AG04450 (cell line): ENCODE measurements at regions not wholly inside any gene's neighbourhood (a gene's known extent, or its start where the extent isn't known, plus 50 kb on each side); places are given as distances from the start of the nearest gene placed in this dataset.
A peak's percentile ranks its signal among the peaks of the same experiment; 100 is the strongest.

Experiments used
- CTCF ChIA-PET: fragments of 300-600, 350-600 bp; formaldehyde crosslinking; extraction: SDS; loops from one replicate; lab custom pipeline; 2022; ENCODE audit warnings: antibody characterized with exemption, inconsistent platforms; lab: Charles Lee
- POLR2A ChIA-PET: fragments of 350-600 bp; formaldehyde crosslinking; extraction: SDS; loops from one replicate; lab custom pipeline; 2021; ENCODE audit warnings: antibody characterized with exemption, inconsistent platforms; lab: Yijun Ruan, JAX
- DNase-seq: peaks from one replicate; pipeline ENCODE4 v3.0.0-alpha.2; 2011; ENCODE audit warnings: low read depth, low spot score
- H3K27ac ChIP-seq: one replicate; pipeline ENCODE4 v1.5.1; 2012; ENCODE audit warnings: low read depth, low read length, control low read depth
- H3K27me3 ChIP-seq: one replicate; pipeline ENCODE4 v1.6.0; 2012; ENCODE audit warnings: low read length; ENCODE audit not compliant: control insufficient read depth, insufficient read depth
- H3K4me3 ChIP-seq: 2 replicates; pipeline ENCODE4 v1.5.1; 2011; ENCODE audit warnings: mild to moderate bottlenecking, low read depth, low read length, control low read depth
- H3K9me3 ChIP-seq: 2 replicates; pipeline ENCODE4 v1.5.1; 2012; ENCODE audit warnings: low read length; ENCODE audit not compliant: control insufficient read depth, insufficient read depth
- CTCF ChIP-seq: IDR thresholded peaks from 2 replicates; pipeline ENCODE4 v1.5.1; 2011; ENCODE audit warnings: low read depth, low read length, control low read depth, inconsistent platforms

DNA sequence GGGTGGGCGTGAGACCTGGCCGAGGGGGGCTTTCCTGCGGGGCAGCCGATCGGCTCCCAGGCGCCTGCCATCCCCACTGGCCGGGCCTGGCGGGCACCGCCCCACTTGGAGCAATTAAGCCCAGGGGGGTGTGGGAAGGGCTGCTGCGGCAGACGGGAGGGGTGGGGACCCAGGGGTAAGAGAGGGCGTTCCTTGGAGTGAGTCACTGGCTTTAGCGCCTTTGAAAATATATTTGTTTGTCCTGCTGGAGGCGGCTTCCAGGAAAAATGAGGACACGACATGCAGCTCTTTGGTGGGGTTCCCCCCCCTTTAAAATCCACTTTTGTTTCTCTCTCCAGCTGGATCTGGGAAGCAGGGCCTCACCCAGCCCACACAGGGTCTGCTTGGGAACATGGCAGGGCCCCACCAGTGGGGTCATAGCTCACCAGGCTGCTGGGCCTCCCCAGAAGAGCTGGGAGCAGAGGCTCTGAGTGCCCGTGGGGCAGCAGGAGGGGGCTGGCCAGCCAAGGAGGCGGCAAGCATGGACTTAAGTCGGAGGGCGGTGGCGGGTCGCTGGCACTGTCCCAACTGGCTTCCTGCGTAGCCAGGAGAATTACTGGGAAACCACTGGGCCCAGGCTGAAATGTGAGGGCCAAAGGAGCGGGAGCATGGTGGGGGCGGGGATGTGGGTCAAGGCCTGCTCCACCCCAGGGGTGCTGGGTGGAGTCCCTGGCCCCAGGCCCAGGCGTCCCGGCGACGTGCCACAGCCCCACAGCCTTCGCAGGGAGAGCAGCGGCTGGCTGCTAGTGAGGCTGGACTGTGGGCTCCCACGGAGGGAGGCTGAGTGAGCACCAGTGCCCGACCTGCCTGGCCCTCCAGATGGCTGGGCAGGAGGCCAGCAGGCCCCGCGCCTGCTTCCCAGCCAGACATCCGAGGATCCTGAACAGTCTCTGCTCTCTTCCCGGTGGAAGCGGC is 128.0 kb downstream of the RFLNA start:
- CTCF ChIA-PET: interaction anchor here (0.7 kb wide), 1 partner anchor 342 kb away, joined by 3 read pairs; no protein-coding TSS in a partner anchor
- Histone ChIP-seq H3K27me3 (no peaks in the 10 kb centered on the region), H3K4me3 (peak overlapping the region; percentile 22; the same call in 1 of the 2 replicates), H3K27ac (peak overlapping the region; percentile 99), H3K9me3 (peaks cover 3% of the 10 kb centered on the region; the same call in 1 of the 2 replicates)
- TF ChIP-seq CTCF: no peak
- DNase-seq: peak; percentile 84
- POLR2A ChIA-PET: interaction anchor here (0.7 to 2.2 kb wide), 4 partner anchors 11 to 34 kb away, joined by 4 to 7 read pairs (median 4); no protein-coding TSS in a partner anchor

DNA sequence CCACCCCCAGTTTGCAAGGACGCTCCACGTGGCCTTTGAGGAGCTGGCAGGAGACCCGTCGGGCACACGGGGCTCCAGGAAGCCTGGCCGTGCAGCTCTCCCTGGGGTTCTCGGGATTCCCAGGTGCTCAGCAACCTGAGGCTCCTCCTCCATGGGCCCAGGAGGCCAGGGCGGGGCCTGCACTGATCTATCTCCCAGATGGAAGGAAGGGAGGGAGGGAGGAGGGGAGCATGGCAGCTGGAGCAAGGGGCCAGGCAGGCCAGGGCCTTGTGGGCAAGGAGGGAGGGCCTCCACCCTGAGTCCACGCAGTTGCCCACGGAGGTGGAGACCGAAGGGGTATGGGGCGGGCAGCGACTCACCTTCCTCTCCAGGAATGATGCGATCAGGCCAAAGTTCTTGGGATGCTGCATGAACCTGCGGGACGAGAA is 127.3 kb downstream of the RFLNA start:
- CTCF ChIA-PET: no interaction called here
- H3K27me3 ChIP-seq: no peaks in the 10 kb centered on the region

GRCh38 chr12:124420996-124421674 is 126.2 kb downstream of the RFLNA start:
- ChIA-PET CTCF (interaction anchor here (1.3 kb wide), 1 partner anchor 350 kb away, joined by 3 read pairs; no protein-coding TSS in a partner anchor), POLR2A (interaction anchor here (1.4 to 2.2 kb wide), 2 partner anchors 10 to 33 kb away, joined by 5 to 7 read pairs; no protein-coding TSS in a partner anchor)
- TF ChIP-seq CTCF: no peak
- DNase-seq: no peak
- Histone ChIP-seq H3K9me3 (peaks cover 15% of the 10 kb centered on the region), H3K27me3 (no peaks in the 10 kb centered on the region), H3K27ac (no peak overlapping the region), H3K4me3 (no peak overlapping the region)

More for the DNA sequence above, 127.3 kb downstream of the RFLNA start:
- no peak for TF ChIP-seq CTCF
- POLR2A ChIA-PET: interaction anchor here (0.7 to 2.2 kb wide), 4 partner anchors 11 to 34 kb away, joined by 4 to 7 read pairs (median 4); no protein-coding TSS in a partner anchor
- Histone ChIP-seq H3K4me3 (no peak overlapping the region), H3K27ac (peak overlapping the region; percentile 25), H3K9me3 (peaks cover 7% of the 10 kb centered on the region)
- DNase-seq: no peak

GRCh38 chr12:124420041-124420995 is 125.4 kb downstream of the RFLNA start:
- TF ChIP-seq CTCF: no peak
- Histone ChIP-seq H3K27me3 (no peaks in the 10 kb centered on the region), H3K27ac (peak overlapping the region; percentile 95), H3K9me3 (peaks cover 15% of the 10 kb centered on the region), H3K4me3 (no peak overlapping the region)
- no peak for DNase-seq
- ChIA-PET POLR2A (interaction anchor here (0.9 kb wide), 1 partner anchor 7 kb away, joined by 4 read pairs; no protein-coding TSS in a partner anchor), CTCF (interaction anchor here (0.5 to 2.5 kb wide), 3 partner anchors 21 to 351 kb away, joined by 3 to 10 read pairs (median 3); no protein-coding TSS in a partner anchor)
